ENCODE measurements at regions not wholly inside any gene's neighbourhood (a gene's known extent, or its start where the extent isn't known, plus 50 kb on each side); places are given as distances from the start of the nearest gene placed in this dataset.

- no peak for TF ChIP-seq CTCF (IDR thresholded peaks at IDR 0.05)
- TF ChIP-seq POLR2A (IDR thresholded peaks at IDR 0.05): no peak
- TF ChIP-seq POLR2AphosphoS5 (IDR thresholded peaks at IDR 0.05; ENCODE audit: insufficient read depth in 1 of 2, low read depth in 1 of 2): no peak
Observed at GRCh38 chr6:8760951-8761350, 325.6 kb upstream of the SLC35B3 start.

Measured in vagina (tissue), 2 donors.